ENCODE measurements at regions not wholly inside any gene's neighbourhood (a gene's known extent, or its start where the extent isn't known, plus 50 kb on each side); places are given as distances from the start of the nearest gene placed in this dataset.

DNA sequence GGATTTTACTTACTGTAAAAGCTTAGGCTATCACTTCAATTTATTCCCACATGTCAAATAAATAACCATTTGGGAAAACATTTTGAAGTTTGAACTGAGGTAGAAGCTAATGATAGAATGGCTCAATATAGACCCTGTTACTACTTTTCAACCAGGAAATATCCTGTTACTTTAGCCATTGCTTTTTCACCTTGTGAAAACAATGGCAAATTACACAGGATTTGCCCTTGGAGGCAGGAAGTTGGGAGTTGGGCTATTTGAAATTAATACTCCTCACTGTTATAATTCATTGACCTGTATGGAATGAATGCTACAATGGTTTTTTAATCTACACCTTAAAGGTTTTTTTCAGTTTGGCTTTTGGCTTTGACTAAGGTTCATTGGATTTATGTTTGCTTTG, 98.1 kb upstream of the UBE2E2 start (continued):
- TF ChIP-seq, protein P1, sequence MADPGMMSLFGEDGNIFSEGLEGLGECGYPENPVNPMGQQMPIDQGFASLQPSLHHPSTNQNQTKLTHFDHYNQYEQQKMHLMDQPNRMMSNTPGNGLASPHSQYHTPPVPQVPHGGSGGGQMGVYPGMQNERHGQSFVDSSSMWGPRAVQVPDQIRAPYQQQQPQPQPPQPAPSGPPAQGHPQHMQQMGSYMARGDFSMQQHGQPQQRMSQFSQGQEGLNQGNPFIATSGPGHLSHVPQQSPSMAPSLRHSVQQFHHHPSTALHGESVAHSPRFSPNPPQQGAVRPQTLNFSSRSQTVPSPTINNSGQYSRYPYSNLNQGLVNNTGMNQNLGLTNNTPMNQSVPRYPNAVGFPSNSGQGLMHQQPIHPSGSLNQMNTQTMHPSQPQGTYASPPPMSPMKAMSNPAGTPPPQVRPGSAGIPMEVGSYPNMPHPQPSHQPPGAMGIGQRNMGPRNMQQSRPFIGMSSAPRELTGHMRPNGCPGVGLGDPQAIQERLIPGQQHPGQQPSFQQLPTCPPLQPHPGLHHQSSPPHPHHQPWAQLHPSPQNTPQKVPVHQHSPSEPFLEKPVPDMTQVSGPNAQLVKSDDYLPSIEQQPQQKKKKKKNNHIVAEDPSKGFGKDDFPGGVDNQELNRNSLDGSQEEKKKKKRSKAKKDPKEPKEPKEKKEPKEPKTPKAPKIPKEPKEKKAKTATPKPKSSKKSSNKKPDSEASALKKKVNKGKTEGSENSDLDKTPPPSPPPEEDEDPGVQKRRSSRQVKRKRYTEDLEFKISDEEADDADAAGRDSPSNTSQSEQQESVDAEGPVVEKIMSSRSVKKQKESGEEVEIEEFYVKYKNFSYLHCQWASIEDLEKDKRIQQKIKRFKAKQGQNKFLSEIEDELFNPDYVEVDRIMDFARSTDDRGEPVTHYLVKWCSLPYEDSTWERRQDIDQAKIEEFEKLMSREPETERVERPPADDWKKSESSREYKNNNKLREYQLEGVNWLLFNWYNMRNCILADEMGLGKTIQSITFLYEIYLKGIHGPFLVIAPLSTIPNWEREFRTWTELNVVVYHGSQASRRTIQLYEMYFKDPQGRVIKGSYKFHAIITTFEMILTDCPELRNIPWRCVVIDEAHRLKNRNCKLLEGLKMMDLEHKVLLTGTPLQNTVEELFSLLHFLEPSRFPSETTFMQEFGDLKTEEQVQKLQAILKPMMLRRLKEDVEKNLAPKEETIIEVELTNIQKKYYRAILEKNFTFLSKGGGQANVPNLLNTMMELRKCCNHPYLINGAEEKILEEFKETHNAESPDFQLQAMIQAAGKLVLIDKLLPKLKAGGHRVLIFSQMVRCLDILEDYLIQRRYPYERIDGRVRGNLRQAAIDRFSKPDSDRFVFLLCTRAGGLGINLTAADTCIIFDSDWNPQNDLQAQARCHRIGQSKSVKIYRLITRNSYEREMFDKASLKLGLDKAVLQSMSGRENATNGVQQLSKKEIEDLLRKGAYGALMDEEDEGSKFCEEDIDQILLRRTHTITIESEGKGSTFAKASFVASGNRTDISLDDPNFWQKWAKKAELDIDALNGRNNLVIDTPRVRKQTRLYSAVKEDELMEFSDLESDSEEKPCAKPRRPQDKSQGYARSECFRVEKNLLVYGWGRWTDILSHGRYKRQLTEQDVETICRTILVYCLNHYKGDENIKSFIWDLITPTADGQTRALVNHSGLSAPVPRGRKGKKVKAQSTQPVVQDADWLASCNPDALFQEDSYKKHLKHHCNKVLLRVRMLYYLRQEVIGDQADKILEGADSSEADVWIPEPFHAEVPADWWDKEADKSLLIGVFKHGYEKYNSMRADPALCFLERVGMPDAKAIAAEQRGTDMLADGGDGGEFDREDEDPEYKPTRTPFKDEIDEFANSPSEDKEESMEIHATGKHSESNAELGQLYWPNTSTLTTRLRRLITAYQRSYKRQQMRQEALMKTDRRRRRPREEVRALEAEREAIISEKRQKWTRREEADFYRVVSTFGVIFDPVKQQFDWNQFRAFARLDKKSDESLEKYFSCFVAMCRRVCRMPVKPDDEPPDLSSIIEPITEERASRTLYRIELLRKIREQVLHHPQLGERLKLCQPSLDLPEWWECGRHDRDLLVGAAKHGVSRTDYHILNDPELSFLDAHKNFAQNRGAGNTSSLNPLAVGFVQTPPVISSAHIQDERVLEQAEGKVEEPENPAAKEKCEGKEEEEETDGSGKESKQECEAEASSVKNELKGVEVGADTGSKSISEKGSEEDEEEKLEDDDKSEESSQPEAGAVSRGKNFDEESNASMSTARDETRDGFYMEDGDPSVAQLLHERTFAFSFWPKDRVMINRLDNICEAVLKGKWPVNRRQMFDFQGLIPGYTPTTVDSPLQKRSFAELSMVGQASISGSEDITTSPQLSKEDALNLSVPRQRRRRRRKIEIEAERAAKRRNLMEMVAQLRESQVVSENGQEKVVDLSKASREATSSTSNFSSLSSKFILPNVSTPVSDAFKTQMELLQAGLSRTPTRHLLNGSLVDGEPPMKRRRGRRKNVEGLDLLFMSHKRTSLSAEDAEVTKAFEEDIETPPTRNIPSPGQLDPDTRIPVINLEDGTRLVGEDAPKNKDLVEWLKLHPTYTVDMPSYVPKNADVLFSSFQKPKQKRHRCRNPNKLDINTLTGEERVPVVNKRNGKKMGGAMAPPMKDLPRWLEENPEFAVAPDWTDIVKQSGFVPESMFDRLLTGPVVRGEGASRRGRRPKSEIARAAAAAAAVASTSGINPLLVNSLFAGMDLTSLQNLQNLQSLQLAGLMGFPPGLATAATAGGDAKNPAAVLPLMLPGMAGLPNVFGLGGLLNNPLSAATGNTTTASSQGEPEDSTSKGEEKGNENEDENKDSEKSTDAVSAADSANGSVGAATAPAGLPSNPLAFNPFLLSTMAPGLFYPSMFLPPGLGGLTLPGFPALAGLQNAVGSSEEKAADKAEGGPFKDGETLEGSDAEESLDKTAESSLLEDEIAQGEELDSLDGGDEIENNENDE (IDR thresholded peaks at IDR 0.05; ENCODE audit: insufficient replicate concordance, low read length): no peak
- TF ChIP-seq RFX5 (IDR thresholded peaks at IDR 0.05; ENCODE audit: borderline replicate concordance, low read depth, low read length) (no peak), ASH2L (IDR thresholded peaks at IDR 0.05; ENCODE audit: low read length) (no peak), RXRA (IDR thresholded peaks at IDR 0.05; ENCODE audit: insufficient read depth, low read depth, low read length) (no peak), BCL11A (IDR thresholded peaks at IDR 0.05; ENCODE audit: low read depth in 2 of 2, low read length in 2 of 2) (no peak), PHF8 (conservative IDR thresholded peaks at IDR 0.05; ENCODE audit: low read depth, low read length) (no peak), MAFK (IDR thresholded peaks at IDR 0.05; ENCODE audit: low read depth, low read length) (no peak), HDAC2 (IDR thresholded peaks at IDR 0.05; ENCODE audit: borderline replicate concordance in 1 of 2, low read depth in 2 of 2, low read length in 2 of 2) (no peak), YY1 (IDR thresholded peaks at IDR 0.05; ENCODE audit: low read depth, low read length) (no peak), TAF7 (optimal IDR thresholded peaks at IDR 0.05; ENCODE audit: borderline replicate concordance, low read depth, low read length) (no peak)

Measured in H1 (cell line).